Psoas muscle (tissue), 7 donors: ENCODE measurements at regions not wholly inside any gene's neighbourhood (a gene's known extent, or its start where the extent isn't known, plus 50 kb on each side); places are given as distances from the start of the nearest gene placed in this dataset.
"Not testable (repeated sequence)": the region's sequence is repeated elsewhere in the genome, so short reads cannot be mapped to it uniquely, and the experiment has no call there.

Experiments used
- ATAC-seq, 4 donors: fragments of 200-7000 bp; cut with Tn5 transposase; one replicate each; pipeline ENCODE4 v1.9.1; 2020; ENCODE audit warnings: moderate library complexity in 3 of 4, mild to moderate bottlenecking in 2 of 4
- DNase-seq, 2 donors: peaks; one replicate each; pipeline ENCODE4 v3.0.0-alpha.2; 2020
- H3K27ac ChIP-seq: fragments of 200-600 bp; one replicate; pipeline ENCODE4 v1.8.0; 2022
- H3K27me3 ChIP-seq, 3 donors: fragments of 200-600 bp in 1 of 3; one replicate each; pipeline versions ENCODE4 v1.6.1 to v1.8.0; 2013 to 2022; ENCODE audit warnings: low read length in 2 of 3, mild to moderate bottlenecking in 2 of 3, moderate library complexity in 1 of 3; ENCODE audit not compliant: insufficient read depth in 3 of 3
- H3K36me3 ChIP-seq, 2 donors: fragments of 200-600 bp in 1 of 2; one replicate each; pipeline versions ENCODE4 v1.6.1 to v1.8.0; 2013 to 2022; ENCODE audit warnings: low read depth in 1 of 2, mild to moderate bottlenecking in 1 of 2, moderate library complexity in 1 of 2; ENCODE audit not compliant: insufficient read depth in 1 of 2
- H3K4me1 ChIP-seq: fragments of 200-600 bp; one replicate; pipeline ENCODE4 v1.8.0; 2022
- H3K4me3 ChIP-seq: fragments of 200-600 bp; one replicate; pipeline ENCODE4 v1.8.0; 2022; ENCODE audit warnings: mild to moderate bottlenecking
- H3K9me3 ChIP-seq: fragments of 200-600 bp; one replicate; pipeline ENCODE4 v1.8.0; 2022
- WGBS, 3 donors: extraction: QIAGEN DNeasy Blood & Tissue Kit; methylation state at CpG; one replicate each; pipeline versions ENCODE4 v1.1.6 to v1.1.7; 2013; 5-methylcytosine and 5-hydroxymethylcytosine counted together
- intact Hi-C, 2 donors: fragments of 100-400 bp; cut with DNase I; formaldehyde crosslinking; loops; one replicate each; pipeline versions ENCODE4 v1.11.0 to v1.14.2; 2022
- TF ChIP-seq, protein P1 (sequence below): fragments of 200-600 bp; IDR thresholded peaks from one replicate; pipeline ENCODE4 v1.8.0; 2022; ENCODE audit warnings: antibody characterized with exemption
- donor health status: healthy with polysubstance abuse.
- donor health status: DM: no; HTN: no; CAD: no; lungs with moderate emphysema.
- donor health status: Bipolar disorder and iron deficiency.
- donor health status: healthy.
- donor health status: DM: yes; HTN: yes; CAD: no.
- donor health status: DM: no; HTN: no; CAD: no.
- donor health status: DM: yes; HTN: yes; CAD: no.

GRCh38 chr2:111257607-111258006 is 136.9 kb downstream of the BCL2L11 start:
- H3K27me3 ChIP-seq, DNase-seq, H3K27ac ChIP-seq, ATAC-seq, H3K4me1 ChIP-seq, H3K4me3 ChIP-seq, H3K9me3 ChIP-seq, intact Hi-C loops, H3K36me3 ChIP-seq: not testable (repeated sequence)
- 95 to 100% (median 100%) methylated on average over 1 of the region's 1 CpG for WGBS, 3 donors

DNA sequence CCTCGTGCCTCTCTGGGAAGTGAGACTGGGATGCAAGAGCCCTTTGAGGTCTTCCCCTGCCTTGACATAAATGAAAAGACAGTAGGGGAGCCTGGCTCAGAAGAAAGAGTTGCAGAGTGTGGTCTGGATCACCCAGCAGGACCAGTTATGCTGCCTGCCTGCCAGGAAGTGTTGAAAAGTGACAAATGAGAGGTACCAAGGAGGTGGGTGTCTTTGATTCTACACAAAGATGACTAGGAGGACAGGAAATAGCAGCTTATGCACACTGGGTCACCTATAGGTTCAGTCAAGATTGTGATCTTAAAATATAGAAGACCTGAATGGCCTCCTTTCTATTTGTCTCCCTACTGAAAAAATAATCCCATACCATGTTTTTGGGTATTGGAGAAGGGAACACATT is 137.6 kb downstream of the BCL2L11 start:
- H3K36me3 ChIP-seq, H3K27me3 ChIP-seq, ATAC-seq, DNase-seq, H3K9me3 ChIP-seq, H3K4me3 ChIP-seq, H3K27ac ChIP-seq, H3K4me1 ChIP-seq, intact Hi-C loops: not testable (repeated sequence)
- WGBS, 3 donors: 83 to 100% (median 96%) methylated on average over 1 of the region's 1 CpG

DNA sequence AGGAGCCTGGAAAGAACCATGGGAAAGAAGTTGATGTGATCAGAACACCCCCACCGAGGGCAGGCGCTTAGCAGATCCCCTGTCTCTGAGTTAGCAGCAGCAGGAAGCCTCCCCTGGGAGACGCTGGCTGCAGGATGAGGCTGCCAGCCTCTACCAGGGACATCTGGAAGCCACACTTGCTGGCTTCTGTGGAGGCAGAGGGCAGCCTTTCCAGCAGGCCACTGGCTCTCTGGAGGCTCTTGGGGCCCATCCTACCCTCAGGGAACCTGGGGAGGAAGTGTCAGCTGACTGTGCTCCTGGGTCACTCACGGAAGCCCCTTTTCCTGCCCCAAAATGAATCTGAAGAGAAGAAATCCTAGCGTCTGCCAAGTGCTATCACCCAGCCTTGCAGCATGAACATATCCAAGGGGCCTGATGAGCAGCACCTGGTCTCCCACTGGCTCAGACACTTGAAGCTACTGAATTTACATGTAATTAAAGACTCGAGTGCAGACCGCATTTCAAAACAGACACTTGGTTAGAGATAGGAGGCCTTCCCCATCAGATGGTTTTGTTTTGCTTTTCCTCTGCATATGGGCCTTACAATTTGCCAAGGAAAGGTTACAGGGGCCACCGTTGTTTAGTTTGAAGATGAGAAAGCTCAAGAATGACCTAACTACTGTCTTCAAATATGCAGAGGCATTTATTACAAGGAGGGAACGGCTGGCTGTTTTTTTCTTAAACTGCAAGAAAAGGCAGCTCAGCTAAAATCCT is 142.1 kb downstream of the BCL2L11 start:
- DNase-seq, H3K4me3 ChIP-seq, intact Hi-C loops, H3K4me1 ChIP-seq, H3K9me3 ChIP-seq, H3K36me3 ChIP-seq, H3K27ac ChIP-seq, H3K27me3 ChIP-seq, ATAC-seq: not testable (repeated sequence)
- 74 to 81% (median 76%) methylated on average over 4 to 6 of the region's 9 CpGs for WGBS, 3 donors

- H3K4me1 ChIP-seq, DNase-seq, H3K4me3 ChIP-seq, H3K27me3 ChIP-seq, ATAC-seq, H3K27ac ChIP-seq, intact Hi-C loops, H3K36me3 ChIP-seq, H3K9me3 ChIP-seq: not testable (repeated sequence)
- WGBS, 3 donors: no CpG with 5 or more reads among the region's 7 CpGs
Observed at GRCh38 chr2:111263380-111264017, 142.8 kb downstream of the BCL2L11 start.

DNA sequence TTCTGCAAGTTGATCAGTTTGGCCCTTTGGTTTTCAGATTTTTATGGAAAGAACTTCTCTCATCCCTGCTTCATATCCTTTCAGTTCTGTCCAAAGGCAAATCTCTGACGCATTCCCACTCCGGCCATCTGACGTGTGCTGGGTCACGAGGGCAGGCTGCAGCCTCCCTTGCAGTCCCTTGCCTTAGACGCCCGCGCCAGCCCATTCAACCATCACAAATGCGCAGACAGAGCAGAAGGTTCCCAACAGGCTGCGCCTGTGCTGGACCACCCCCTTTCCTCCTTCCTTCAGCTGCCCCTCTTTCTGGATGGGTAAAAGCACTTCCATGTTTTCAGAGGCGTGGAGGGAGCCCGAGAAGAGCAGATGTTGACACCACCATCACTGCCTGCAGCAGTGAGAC is 144.2 kb downstream of the BCL2L11 start:
- 90 to 96% (median 92%) methylated on average over 9 of the region's 11 CpGs for WGBS, 3 donors
- H3K4me3 ChIP-seq, H3K36me3 ChIP-seq, H3K4me1 ChIP-seq, intact Hi-C loops, H3K9me3 ChIP-seq, H3K27me3 ChIP-seq, DNase-seq, ATAC-seq, H3K27ac ChIP-seq: not testable (repeated sequence)

GRCh38 chr2:111266556-111266955 is 145.8 kb downstream of the BCL2L11 start:
- H3K27ac ChIP-seq, intact Hi-C loops, H3K9me3 ChIP-seq, H3K4me3 ChIP-seq, H3K4me1 ChIP-seq, ATAC-seq, H3K36me3 ChIP-seq, H3K27me3 ChIP-seq: not testable (repeated sequence)
- 88 to 92% (median 88%) methylated on average over 6 of the region's 6 CpGs for WGBS, 3 donors
- DNase-seq: peak in 1 of 2 donors; percentile 11

GRCh38 chr2:111267038-111267437 is 146.3 kb downstream of the BCL2L11 start:
- DNase-seq (peak; percentile 68 to 80), ATAC-seq (peak; percentile 94 to 97 (median 96))
- H3K9me3 ChIP-seq, intact Hi-C loops, H3K4me1 ChIP-seq, H3K27ac ChIP-seq, H3K36me3 ChIP-seq, H3K4me3 ChIP-seq, H3K27me3 ChIP-seq: not testable (repeated sequence)
- TF ChIP-seq, protein P1, sequence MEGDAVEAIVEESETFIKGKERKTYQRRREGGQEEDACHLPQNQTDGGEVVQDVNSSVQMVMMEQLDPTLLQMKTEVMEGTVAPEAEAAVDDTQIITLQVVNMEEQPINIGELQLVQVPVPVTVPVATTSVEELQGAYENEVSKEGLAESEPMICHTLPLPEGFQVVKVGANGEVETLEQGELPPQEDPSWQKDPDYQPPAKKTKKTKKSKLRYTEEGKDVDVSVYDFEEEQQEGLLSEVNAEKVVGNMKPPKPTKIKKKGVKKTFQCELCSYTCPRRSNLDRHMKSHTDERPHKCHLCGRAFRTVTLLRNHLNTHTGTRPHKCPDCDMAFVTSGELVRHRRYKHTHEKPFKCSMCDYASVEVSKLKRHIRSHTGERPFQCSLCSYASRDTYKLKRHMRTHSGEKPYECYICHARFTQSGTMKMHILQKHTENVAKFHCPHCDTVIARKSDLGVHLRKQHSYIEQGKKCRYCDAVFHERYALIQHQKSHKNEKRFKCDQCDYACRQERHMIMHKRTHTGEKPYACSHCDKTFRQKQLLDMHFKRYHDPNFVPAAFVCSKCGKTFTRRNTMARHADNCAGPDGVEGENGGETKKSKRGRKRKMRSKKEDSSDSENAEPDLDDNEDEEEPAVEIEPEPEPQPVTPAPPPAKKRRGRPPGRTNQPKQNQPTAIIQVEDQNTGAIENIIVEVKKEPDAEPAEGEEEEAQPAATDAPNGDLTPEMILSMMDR: peak; percentile 19
- 20 to 27% (median 25%) methylated on average over 5 to 14 of the region's 14 CpGs for WGBS, 3 donors

- H3K4me3 ChIP-seq, H3K27ac ChIP-seq, DNase-seq, ATAC-seq, H3K36me3 ChIP-seq, H3K27me3 ChIP-seq, intact Hi-C loops, H3K4me1 ChIP-seq, H3K9me3 ChIP-seq: not testable (repeated sequence)
- 100% methylated on average over 1 of the region's 4 CpGs; no CpG with 5 or more reads in 1 of the 3 donors for WGBS, 3 donors
Observed at GRCh38 chr2:111269761-111270323, 149.1 kb downstream of the BCL2L11 start.

DNA sequence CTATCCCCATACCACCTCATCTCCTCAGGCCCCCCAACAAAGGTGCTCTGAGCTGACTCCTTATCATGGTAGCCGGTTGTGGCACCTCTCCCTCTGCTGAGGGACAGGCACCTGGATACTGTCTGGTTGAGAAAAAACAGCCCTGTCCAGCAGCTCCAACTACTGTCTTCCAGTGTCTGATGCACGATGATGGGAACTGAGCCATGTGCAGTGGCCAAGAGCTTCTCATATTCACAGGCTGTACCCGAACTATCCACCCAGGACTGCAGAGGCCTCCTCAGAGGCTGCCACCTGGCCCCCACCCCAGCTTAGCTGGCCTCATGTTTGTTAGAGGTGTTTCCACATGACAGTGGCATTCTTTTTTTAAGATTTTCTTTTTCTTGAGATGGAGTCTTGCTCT is 149.9 kb downstream of the BCL2L11 start:
- WGBS, 3 donors: 33 to 43% (median 33%) methylated on average over 1 to 2 of the region's 3 CpGs

GRCh38 chr2:111271647-111272304 is 151.1 kb downstream of the BCL2L11 start:
- H3K4me1 ChIP-seq, DNase-seq, ATAC-seq, intact Hi-C loops, H3K27ac ChIP-seq, H3K9me3 ChIP-seq, H3K27me3 ChIP-seq, H3K4me3 ChIP-seq, H3K36me3 ChIP-seq: not testable (repeated sequence)
- WGBS, 3 donors: 95 to 97% (median 96%) methylated on average over 4 to 6 of the region's 8 CpGs

More for the DNA sequence above, 149.9 kb downstream of the BCL2L11 start:
- DNase-seq, H3K4me3 ChIP-seq, H3K9me3 ChIP-seq, H3K36me3 ChIP-seq, H3K27ac ChIP-seq, intact Hi-C loops, H3K4me1 ChIP-seq, H3K27me3 ChIP-seq: not testable (repeated sequence)
- peak in 3 of 4 donors; percentile 41 to 72 (median 55) for ATAC-seq
